ENCODE measurements at regions not wholly inside any gene's neighbourhood (a gene's known extent, or its start where the extent isn't known, plus 50 kb on each side); places are given as distances from the start of the nearest gene placed in this dataset.

GRCh38 chr18:77377813-77378212 is 128.2 kb downstream of the GALR1 start:
- H3K27me3 ChIP-seq: peaks cover 0 to 7% (median 0%) of the 10 kb centered on the region in 9 donors
- H3K27ac ChIP-seq: no peak overlapping the region
- no peaks in the 10 kb centered on the region for H3K36me3 ChIP-seq
- H3K9me3 ChIP-seq: no peaks in the 10 kb centered on the region
- no peaks in the 10 kb centered on the region for H3K4me1 ChIP-seq
- whole genome bisulfite sequencing, 4 donors: 89 to 93% (median 90%) methylated on average over 5 to 6 of the region's 6 CpGs
- no peak for DNase-seq
- no peak overlapping the region for H3K4me3 ChIP-seq
- ATAC-seq: peak in 1 of 4 donors; percentile 44
- no peak for TF ChIP-seq CTCF (IDR thresholded peaks at IDR 0.05)
- TF ChIP-seq POLR2A (IDR thresholded peaks at IDR 0.05): no peak
- intact Hi-C loops (cut with DNase I): loop anchor here in 1 of 10 donors (10.0 kb wide), 1 partner anchor 57 kb away; no protein-coding TSS in a partner anchor

GRCh38 chr18:77379976-77380509 is 130.4 kb downstream of the GALR1 start:
- DNase-seq (no peak), ATAC-seq (no peak)
- Histone ChIP-seq H3K36me3 (no peaks in the 10 kb centered on the region), H3K27ac (no peak overlapping the region), H3K4me1 (no peaks in the 10 kb centered on the region), H3K27me3 (peaks cover 0 to 7% (median 0%) of the 10 kb centered on the region in 9 donors), H3K9me3 (no peaks in the 10 kb centered on the region), H3K4me3 (no peak overlapping the region)
- TF ChIP-seq POLR2A (IDR thresholded peaks at IDR 0.05) (no peak), CTCF (IDR thresholded peaks at IDR 0.05) (no peak)
- WGBS, 4 donors: 45 to 48% (median 47%) methylated on average over 5 of the region's 5 CpGs
- intact Hi-C loops (cut with DNase I): loop anchor here in 1 of 10 donors (10.0 kb wide), 1 partner anchor 55 kb away; no protein-coding TSS in a partner anchor

GRCh38 chr18:77380695-77381094 is 131.0 kb downstream of the GALR1 start:
- intact Hi-C loops (cut with DNase I): no loop called here
- DNase-seq: no peak
- Histone ChIP-seq H3K27ac (no peak overlapping the region), H3K27me3 (peaks cover 0 to 7% (median 0%) of the 10 kb centered on the region in 9 donors), H3K4me3 (no peak overlapping the region), H3K36me3 (no peaks in the 10 kb centered on the region), H3K4me1 (no peaks in the 10 kb centered on the region), H3K9me3 (no peaks in the 10 kb centered on the region)
- ATAC-seq: no peak
- WGBS, 4 donors: 68 to 77% (median 77%) methylated on average over 5 of the region's 5 CpGs
- TF ChIP-seq POLR2A (IDR thresholded peaks at IDR 0.05) (no peak), CTCF (IDR thresholded peaks at IDR 0.05) (no peak)

- DNase-seq: no peak
- TF ChIP-seq POLR2A (IDR thresholded peaks at IDR 0.05) (no peak), CTCF (IDR thresholded peaks at IDR 0.05) (no peak)
- H3K4me3 ChIP-seq: no peak overlapping the region
- ATAC-seq: no peak
- intact Hi-C loops (cut with DNase I): no loop called here
- WGBS, 4 donors: 67 to 72% (median 70%) methylated on average over 5 of the region's 5 CpGs
- H3K27me3 ChIP-seq: no peaks in the 10 kb centered on the region
- no peaks in the 10 kb centered on the region for H3K4me1 ChIP-seq
- H3K27ac ChIP-seq: no peak overlapping the region
- H3K9me3 ChIP-seq: no peaks in the 10 kb centered on the region
- H3K36me3 ChIP-seq: no peaks in the 10 kb centered on the region
Observed at GRCh38 chr18:77392321-77392720, 142.7 kb downstream of the GALR1 start.

All from heart left ventricle (tissue), 16 donors.